GM12874 (cell line): ENCODE measurements at regions not wholly inside any gene's neighbourhood (a gene's known extent, or its start where the extent isn't known, plus 50 kb on each side); places are given as distances from the start of the nearest gene placed in this dataset.

ENCODE experiments used
- TF ChIP-seq, protein P1 (sequence below): IDR thresholded peaks from 2 replicates; pipeline ENCODE4 v1.5.1; 2011; ENCODE audit warnings: low read depth, mild to moderate bottlenecking, control low read depth, low read length, moderate library complexity; ENCODE audit not compliant: insufficient read depth

DNA sequence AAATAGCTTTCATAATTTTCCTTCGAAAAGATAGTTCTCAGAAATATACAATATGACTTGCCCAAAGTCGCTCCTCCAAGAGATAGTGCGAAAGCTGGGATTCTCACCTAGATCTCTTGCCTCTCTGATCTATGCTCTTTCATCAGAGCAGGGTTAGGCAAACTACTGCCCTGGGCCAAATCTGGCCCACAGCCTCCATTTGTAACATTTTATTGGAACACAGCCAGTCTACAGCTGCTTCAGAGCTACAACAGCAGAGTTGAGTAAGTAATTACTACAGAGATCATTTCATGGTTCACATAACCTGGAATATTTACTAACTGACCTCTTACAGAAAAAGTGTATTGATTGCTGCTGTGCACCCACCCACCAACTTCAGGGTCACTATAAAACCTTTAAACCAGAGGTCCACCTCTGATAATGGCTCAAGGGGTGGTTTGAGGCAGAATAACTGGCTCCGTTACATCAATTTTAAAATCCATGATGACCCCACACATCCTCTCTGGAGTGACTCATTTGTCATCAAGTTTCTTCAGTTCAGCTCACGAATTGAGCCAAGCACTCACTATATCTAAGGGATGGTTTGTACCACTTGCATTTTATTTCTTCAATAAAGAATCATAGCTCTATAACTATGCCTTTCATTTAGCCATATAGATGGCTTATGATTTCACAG, 1019.0 kb downstream of the XPNPEP1 start:
- TF ChIP-seq, protein P1, sequence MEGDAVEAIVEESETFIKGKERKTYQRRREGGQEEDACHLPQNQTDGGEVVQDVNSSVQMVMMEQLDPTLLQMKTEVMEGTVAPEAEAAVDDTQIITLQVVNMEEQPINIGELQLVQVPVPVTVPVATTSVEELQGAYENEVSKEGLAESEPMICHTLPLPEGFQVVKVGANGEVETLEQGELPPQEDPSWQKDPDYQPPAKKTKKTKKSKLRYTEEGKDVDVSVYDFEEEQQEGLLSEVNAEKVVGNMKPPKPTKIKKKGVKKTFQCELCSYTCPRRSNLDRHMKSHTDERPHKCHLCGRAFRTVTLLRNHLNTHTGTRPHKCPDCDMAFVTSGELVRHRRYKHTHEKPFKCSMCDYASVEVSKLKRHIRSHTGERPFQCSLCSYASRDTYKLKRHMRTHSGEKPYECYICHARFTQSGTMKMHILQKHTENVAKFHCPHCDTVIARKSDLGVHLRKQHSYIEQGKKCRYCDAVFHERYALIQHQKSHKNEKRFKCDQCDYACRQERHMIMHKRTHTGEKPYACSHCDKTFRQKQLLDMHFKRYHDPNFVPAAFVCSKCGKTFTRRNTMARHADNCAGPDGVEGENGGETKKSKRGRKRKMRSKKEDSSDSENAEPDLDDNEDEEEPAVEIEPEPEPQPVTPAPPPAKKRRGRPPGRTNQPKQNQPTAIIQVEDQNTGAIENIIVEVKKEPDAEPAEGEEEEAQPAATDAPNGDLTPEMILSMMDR: no peak

DNA sequence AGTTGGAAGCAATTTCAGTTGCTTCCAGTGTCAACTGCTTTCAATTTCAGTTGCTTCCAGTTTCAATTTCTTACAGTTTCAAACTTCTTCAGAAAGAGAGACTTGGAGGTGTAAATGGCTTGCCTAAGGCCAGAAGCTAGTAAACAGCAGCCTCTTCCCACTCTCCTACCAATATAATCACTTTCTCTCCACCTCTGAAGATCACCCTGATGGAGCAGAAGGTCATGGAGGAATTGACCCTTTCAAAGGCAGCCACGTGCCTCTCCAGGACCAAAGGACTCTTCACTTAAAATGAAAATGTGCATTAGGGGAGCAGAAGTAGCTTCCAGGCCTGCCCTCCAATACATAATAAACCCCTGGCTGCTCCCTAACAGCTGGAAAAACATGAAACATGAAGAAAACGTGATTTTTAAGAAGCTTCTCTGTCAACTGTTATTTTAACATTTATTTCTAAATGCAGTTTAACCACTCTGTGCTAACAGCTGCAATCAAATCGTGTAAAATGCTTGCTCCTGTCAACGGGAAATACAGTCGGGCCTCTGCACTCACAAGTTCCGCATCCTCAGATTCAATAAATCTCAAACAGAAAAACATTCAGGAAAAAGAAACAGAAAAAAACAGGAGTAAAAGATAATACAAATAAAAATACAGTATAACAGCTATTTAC, 1020.6 kb downstream of the XPNPEP1 start:
- TF ChIP-seq, protein P1: no peak

DNA sequence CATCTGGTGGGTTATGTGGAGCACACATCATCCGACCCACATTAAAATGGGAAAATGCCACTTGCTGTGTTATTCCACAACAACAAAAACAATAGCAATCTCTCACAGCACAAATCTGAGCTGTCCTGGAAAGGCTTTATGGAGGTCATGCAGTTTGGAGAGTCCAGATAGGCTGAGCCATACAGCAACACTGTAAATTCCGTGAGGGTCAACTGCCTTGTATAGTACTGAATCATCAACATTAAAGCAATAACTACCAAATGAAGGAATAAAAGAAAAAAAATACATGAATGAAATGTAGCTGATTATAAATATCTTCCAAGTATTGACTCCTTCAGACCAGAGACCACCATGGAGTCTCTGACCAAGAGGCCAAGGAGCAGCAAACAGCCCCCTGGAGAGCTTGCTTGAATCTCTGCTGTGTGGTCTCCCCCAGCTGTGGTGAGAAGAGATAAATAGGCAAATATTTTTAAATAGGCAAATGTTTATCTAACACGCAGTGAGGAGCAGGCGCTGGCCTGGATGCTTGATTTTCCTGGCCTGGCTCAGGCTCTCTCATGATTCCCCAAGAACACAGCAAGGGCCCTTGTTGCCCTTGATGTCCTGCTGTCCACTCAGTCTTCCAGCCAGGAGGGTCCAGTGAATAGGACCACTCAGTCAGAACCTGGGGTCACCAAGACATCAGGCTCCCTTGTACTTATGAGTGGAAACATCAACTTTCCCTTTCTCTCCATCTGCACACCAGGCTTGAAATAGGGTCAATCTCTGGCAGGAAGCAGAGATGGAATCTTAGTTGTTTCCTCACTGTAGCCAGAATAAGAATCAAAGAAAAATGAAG, 1021.3 kb downstream of the XPNPEP1 start:
- TF ChIP-seq, protein P1: no peak

DNA sequence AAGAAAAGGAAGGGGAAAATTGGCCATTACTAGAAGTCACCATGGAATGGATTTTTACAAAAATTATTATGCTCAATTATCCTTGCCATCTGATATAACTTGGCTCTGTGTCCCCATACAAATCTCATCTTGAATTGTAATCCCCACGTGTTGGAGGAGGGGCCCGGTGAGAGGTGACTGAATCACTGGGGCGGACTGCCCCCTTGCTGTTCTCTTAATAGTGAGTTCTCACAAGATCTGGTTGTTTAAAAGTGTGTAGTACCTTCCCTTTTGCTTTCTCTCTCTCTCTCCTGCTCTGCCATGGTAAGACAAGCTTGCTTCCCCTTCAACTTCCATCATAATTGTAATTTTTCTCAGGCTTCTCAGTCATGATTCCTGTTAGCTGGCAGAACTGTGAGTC, 1023.6 kb downstream of the XPNPEP1 start:
- TF ChIP-seq, protein P1: 0 out of 2 replicates have a peak, but pooled peaks have one; percentile 5

DNA sequence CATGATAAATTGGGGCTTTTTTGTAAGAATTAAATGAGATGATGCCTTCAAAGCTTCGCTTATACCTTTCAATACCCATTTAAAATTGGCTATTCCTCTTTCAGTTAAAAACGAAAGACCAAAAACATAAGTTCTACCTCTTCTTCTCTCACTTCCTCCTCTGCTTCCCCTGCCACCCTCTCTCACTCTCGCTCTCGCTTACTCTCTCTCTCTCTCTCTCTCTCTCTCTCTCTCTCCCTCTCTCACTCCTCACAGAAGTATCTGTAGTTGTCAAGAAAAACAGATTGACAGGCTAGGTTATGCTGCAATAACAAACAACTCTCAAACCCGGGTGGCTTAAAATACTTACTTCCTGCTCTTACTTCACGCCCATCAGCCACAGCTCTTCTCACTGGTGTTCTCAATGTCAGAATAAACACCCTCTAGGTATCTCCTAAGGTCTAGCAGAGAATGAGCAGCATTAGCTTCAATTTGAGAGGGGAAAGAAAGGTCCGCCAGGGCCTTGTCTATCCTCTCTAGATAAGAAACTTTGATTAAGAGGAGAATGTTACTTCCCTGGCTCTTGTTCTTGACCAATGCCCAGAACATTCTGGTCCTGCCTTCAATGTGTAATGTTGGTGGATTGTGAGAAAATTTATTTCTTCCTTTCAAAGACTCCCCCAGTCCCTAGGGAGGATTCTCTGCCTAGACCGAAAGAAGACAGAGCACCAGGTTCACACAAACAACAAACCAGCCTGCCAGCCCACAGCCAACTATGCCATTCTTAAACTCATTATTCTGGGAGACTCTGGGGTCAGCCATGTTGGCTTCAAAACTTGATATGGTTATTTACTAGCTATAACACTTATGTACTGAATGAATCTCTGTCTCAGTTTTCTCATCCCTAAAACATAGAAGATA, 1028.7 kb downstream of the XPNPEP1 start:
- TF ChIP-seq, protein P1: no peak

DNA sequence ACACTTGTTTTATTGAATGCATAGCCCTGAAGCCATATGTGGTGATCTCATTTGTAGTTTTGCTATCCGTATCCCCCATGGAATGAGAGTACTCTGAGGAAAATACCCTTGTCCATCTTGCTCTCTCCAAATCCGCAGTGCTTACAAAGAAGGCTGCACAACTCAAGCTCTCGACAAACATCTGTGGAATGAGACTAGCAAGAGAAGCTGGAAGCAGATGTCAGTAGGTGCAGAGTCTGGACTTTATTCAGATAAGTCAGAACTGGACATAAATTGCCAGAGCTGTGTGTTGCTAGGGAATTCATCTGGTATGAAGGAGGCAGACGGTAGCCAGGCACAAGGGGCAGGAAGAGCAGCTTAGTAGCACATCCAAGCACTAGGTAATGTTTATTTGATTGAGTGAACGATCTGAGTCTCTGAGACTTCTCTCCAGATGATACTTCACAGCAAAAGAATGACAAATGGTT, 1046.2 kb downstream of the XPNPEP1 start:
- TF ChIP-seq, protein P1: no peak
